ENCODE measurements at regions not wholly inside any gene's neighbourhood (a gene's known extent, or its start where the extent isn't known, plus 50 kb on each side); places are given as distances from the start of the nearest gene placed in this dataset.

DNA sequence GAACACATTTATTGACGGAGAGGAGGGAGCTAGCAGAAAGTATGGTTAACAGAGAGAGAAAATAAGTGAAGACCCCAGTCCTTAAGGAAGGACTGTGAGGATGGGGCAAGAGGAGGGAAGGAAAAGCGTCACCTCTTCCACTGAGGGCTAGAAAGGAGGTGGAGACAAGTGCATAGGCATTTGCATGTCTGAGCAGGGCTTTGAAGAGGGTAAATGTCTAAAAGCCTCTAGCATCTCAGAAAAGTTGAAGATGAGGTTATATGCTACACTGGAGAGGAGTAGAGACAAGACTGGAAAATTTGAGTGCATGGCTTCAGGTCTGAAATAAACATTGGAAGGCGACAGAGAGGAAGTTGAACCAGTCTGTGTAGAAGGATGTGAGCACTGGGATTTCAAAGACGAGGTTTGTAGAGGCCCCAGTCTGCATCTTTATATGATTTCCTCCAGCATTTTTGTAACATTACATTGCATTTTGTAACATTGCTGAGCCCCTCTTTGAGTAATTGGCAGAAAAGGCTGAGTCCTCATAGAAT lies 98.5 kb upstream of the IFNG-AS1 start:
- TF ChIP-seq, protein P1, sequence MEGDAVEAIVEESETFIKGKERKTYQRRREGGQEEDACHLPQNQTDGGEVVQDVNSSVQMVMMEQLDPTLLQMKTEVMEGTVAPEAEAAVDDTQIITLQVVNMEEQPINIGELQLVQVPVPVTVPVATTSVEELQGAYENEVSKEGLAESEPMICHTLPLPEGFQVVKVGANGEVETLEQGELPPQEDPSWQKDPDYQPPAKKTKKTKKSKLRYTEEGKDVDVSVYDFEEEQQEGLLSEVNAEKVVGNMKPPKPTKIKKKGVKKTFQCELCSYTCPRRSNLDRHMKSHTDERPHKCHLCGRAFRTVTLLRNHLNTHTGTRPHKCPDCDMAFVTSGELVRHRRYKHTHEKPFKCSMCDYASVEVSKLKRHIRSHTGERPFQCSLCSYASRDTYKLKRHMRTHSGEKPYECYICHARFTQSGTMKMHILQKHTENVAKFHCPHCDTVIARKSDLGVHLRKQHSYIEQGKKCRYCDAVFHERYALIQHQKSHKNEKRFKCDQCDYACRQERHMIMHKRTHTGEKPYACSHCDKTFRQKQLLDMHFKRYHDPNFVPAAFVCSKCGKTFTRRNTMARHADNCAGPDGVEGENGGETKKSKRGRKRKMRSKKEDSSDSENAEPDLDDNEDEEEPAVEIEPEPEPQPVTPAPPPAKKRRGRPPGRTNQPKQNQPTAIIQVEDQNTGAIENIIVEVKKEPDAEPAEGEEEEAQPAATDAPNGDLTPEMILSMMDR (IDR thresholded peaks at IDR 0.05; ENCODE audit: low read depth, low read length) = no peak
- no peak for TF ChIP-seq MYC (IDR thresholded peaks at IDR 0.05; ENCODE audit: low read depth, low read length)
- TF ChIP-seq, protein P2, sequence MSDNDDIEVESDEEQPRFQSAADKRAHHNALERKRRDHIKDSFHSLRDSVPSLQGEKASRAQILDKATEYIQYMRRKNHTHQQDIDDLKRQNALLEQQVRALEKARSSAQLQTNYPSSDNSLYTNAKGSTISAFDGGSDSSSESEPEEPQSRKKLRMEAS (IDR thresholded peaks at IDR 0.05; ENCODE audit: low read depth, low read length) = no peak

Data from NB4 (cell line).